CD4-positive, CD25-positive, alpha-beta regulatory T cell (primary cell): ENCODE measurements at regions not wholly inside any gene's neighbourhood (a gene's known extent, or its start where the extent isn't known, plus 50 kb on each side); places are given as distances from the start of the nearest gene placed in this dataset.

Experiments
- ATAC-seq, 2 donors: fragments of 150-1000 bp; cut with Tn5 transposase; one replicate each; pipeline ENCODE4 v1.10.0; 2021; ENCODE audit warnings: low read depth in 2 of 2, moderate number of reproducible peaks in 2 of 2, moderate library complexity in 1 of 2
- DNase-seq, 3 donors: peaks; one replicate each; pipeline versions ENCODE4 v3.0.0 to v3.0.0-alpha.2; 2012 to 2022; ENCODE audit warnings: mixed read lengths in 1 of 3
- H3K27ac ChIP-seq: one replicate; pipeline ENCODE4 v1.7.0; 2013; ENCODE audit warnings: mild to moderate bottlenecking, low read length; ENCODE audit not compliant: insufficient read depth, poor library complexity, severe bottlenecking
- H3K27me3 ChIP-seq: one replicate; pipeline ENCODE4 v1.7.0; 2013; ENCODE audit warnings: low read length; ENCODE audit not compliant: control insufficient read depth, insufficient read depth
- H3K36me3 ChIP-seq: one replicate; pipeline ENCODE4 v1.7.0; 2013; ENCODE audit warnings: mild to moderate bottlenecking, low read length, moderate library complexity; ENCODE audit not compliant: control insufficient read depth, insufficient read depth
- H3K4me1 ChIP-seq: 2 replicates; pipeline ENCODE4 v1.7.0; 2013; ENCODE audit warnings: mild to moderate bottlenecking, low read length; ENCODE audit not compliant: insufficient read depth, control insufficient read depth, poor library complexity, severe bottlenecking
- H3K4me3 ChIP-seq: one replicate; pipeline ENCODE4 v1.7.0; 2013; ENCODE audit warnings: low read depth, mild to moderate bottlenecking, low read length, moderate library complexity
- H3K9me3 ChIP-seq, 2 experiments: 1 replicate in 1 of 2; 2 replicates in 1 of 2; pipeline ENCODE4 v1.7.0; 2013; ENCODE audit warnings: low read length in 2 of 2, mild to moderate bottlenecking in 1 of 2, moderate library complexity in 1 of 2; ENCODE audit not compliant: control insufficient read depth in 2 of 2
- H3K27ac Mint-ChIP-seq, 3 donors: one replicate each; pipeline ENCODE4 v1.8.0; 2020 to 2022; ENCODE audit warnings: mild to moderate bottlenecking in 3 of 3, mixed read lengths in 3 of 3, moderate library complexity in 2 of 3
- H3K27me3 Mint-ChIP-seq: one replicate; pipeline ENCODE4 v1.8.0; 2022; ENCODE audit warnings: mild to moderate bottlenecking, mixed read lengths
- H3K36me3 Mint-ChIP-seq: one replicate; pipeline ENCODE4 v1.8.0; 2020; ENCODE audit warnings: mixed read lengths
- H3K4me1 Mint-ChIP-seq, 4 donors: one replicate each; pipeline ENCODE4 v1.8.0; 2020 to 2022; ENCODE audit warnings: mixed read lengths in 4 of 4, mild to moderate bottlenecking in 1 of 4
- H3K4me3 Mint-ChIP-seq, 4 donors: one replicate each; pipeline ENCODE4 v1.8.0; 2020 to 2022; ENCODE audit warnings: mild to moderate bottlenecking in 4 of 4, mixed read lengths in 4 of 4, moderate library complexity in 3 of 4
- H3K9me3 Mint-ChIP-seq, 7 donors: one replicate each; pipeline ENCODE4 v1.8.0; 2020 to 2022; ENCODE audit warnings: mixed read lengths in 7 of 7, mild to moderate bottlenecking in 3 of 7, moderate library complexity in 2 of 7

DNA sequence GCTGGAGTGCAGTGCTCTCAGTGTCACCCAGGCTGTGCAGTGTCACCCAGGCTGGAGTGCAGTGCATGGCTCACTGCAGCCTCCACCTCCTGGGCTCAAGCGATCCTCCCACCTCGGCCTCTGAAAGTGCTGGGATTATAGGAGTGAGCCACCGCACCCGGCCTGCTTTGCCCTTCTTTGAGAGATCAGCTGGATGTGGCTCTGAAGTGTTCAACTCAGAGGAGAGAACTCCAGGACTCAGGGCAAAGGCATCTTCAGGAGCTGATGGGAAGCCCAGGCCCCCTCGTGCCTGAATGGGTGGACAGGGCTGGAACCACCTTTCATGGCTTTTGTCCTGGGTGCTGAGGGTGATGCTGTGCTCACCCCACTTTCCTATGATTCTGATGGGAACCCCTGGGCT, 52.0 kb upstream of the HAAO start:
- Histone ChIP-seq H3K27me3 (no peaks in the 10 kb centered on the region), H3K4me1 (no peaks in the 10 kb centered on the region), H3K4me3 (no peak overlapping the region), H3K27ac (no peak overlapping the region), H3K36me3 (no peaks in the 10 kb centered on the region), H3K9me3 (no peaks in the 10 kb centered on the region)
- H3K36me3 Mint-ChIP-seq, result peaks cover 4% of the 10 kb centered on the region
- H3K27me3 Mint-ChIP-seq, result peaks cover 8% of the 10 kb centered on the region
- no peak overlapping the region for H3K4me3 Mint-ChIP-seq
- no peaks in the 10 kb centered on the region for H3K4me1 Mint-ChIP-seq
- no peak overlapping the region for H3K27ac Mint-ChIP-seq
- no peaks in the 10 kb centered on the region for H3K9me3 Mint-ChIP-seq
- ATAC-seq, result no peak
- DNase-seq, result no peak

DNA sequence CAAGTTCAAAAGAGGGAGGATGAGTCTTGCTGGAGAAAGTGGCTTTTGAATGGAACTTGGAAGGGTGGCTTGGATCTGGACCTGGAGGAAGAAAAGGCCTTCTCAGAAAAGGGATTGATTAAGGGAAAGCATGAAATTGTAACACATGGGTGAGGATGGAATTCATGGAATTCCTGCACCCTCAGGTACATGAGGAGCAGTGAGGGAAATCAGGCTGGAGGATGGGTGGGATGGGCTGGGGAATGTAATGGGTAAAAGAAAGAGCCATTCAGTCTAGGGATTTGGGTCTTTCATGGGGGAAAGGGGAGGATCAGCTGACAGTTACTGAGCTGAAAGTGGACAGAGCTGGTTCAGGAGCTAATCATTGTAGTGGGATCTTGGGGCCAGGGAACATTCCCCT, 51.2 kb upstream of the HAAO start:
- no peaks in the 10 kb centered on the region for H3K4me1 Mint-ChIP-seq
- no peak for ATAC-seq
- no peak overlapping the region for H3K4me3 ChIP-seq
- no peak overlapping the region for H3K27ac Mint-ChIP-seq
- no peaks in the 10 kb centered on the region for H3K27me3 ChIP-seq
- H3K27ac ChIP-seq, result no peak overlapping the region
- H3K9me3 ChIP-seq, result no peaks in the 10 kb centered on the region
- H3K4me1 ChIP-seq, result no peaks in the 10 kb centered on the region
- H3K36me3 ChIP-seq, result no peaks in the 10 kb centered on the region
- no peaks in the 10 kb centered on the region for H3K9me3 Mint-ChIP-seq
- H3K4me3 Mint-ChIP-seq, result no peak overlapping the region
- H3K27me3 Mint-ChIP-seq, result peaks cover 8% of the 10 kb centered on the region
- H3K36me3 Mint-ChIP-seq, result peaks cover 4% of the 10 kb centered on the region
- no peak for DNase-seq

DNA sequence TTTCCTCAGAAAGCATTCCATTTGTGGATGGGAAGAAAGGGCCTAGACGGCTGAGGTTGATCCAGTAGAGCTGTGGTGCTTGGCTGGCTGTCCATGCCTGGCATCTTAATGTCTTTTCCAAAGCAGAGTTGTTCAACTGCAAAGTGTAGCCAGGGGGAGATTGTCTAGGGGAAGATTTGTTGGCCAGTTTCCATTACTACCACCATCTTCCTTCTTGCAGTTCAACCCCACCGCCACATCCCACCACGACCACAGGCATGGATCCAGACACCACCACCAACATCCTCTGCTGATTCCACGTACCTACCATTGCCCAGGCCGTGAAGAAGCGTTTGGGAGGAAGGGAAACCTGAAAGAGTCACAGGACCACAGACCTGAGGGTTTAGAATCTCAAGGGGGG, 50.7 kb upstream of the HAAO start:
- no peak overlapping the region for H3K27ac ChIP-seq
- no peaks in the 10 kb centered on the region for H3K9me3 ChIP-seq
- H3K36me3 Mint-ChIP-seq, result peaks cover 4% of the 10 kb centered on the region

DNA sequence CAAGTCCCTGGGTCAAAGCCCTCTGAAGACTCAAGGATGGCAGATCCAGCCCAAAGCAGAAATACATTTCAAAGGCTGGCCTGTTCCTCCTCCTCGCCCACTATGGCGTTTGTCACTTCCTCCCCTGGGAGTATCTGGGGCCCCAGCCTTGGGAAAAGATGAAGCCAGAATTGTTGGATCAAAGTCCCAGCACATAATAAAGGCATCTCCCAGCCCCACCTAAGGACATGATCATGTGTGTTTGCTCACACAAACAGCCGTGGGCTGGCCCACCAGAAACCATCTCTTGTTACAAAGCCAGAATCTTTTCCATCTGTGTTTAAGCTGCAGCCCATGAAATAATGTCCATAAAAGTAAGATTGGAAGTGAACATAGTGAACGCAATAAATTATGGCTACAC, 50.1 kb upstream of the HAAO start:
- no peaks in the 10 kb centered on the region for H3K27me3 ChIP-seq

More for the DNA sequence above, 50.7 kb upstream of the HAAO start:
- peaks cover 8% of the 10 kb centered on the region for H3K27me3 Mint-ChIP-seq
- no peak for ATAC-seq
- Histone ChIP-seq H3K36me3 (no peaks in the 10 kb centered on the region), H3K4me3 (no peak overlapping the region), H3K4me1 (no peaks in the 10 kb centered on the region), H3K27me3 (no peaks in the 10 kb centered on the region)
- H3K27ac Mint-ChIP-seq, result no peak overlapping the region
- H3K9me3 Mint-ChIP-seq, result no peaks in the 10 kb centered on the region
- DNase-seq, result no peak
- H3K4me3 Mint-ChIP-seq, result no peak overlapping the region
- no peaks in the 10 kb centered on the region for H3K4me1 Mint-ChIP-seq

More for the DNA sequence above, 50.1 kb upstream of the HAAO start:
- H3K27ac Mint-ChIP-seq, result no peak overlapping the region
- Histone ChIP-seq H3K36me3 (no peaks in the 10 kb centered on the region), H3K4me1 (no peaks in the 10 kb centered on the region), H3K9me3 (no peaks in the 10 kb centered on the region), H3K4me3 (no peak overlapping the region), H3K27ac (no peak overlapping the region)
- peaks cover 8% of the 10 kb centered on the region for H3K27me3 Mint-ChIP-seq
- no peaks in the 10 kb centered on the region for H3K9me3 Mint-ChIP-seq
- H3K4me3 Mint-ChIP-seq, result no peak overlapping the region
- ATAC-seq (no peak), DNase-seq (no peak)
- H3K4me1 Mint-ChIP-seq, result no peaks in the 10 kb centered on the region
- peaks cover 4% of the 10 kb centered on the region for H3K36me3 Mint-ChIP-seq
